ENCODE measurements at regions not wholly inside any gene's neighbourhood (a gene's known extent, or its start where the extent isn't known, plus 50 kb on each side); places are given as distances from the start of the nearest gene placed in this dataset.
"Not testable (repeated sequence)": the region's sequence is repeated elsewhere in the genome, so short reads cannot be mapped to it uniquely, and the experiment has no call there.

GRCh38 chr1:72997624-72998023, 715.3 kb upstream of the NEGR1 start:
- no peaks in the 10 kb centered on the region for H3K9me3 ChIP-seq (replicated peaks; ENCODE audit: insufficient read depth, low read length)
- no peaks in the 10 kb centered on the region for H3K4me1 ChIP-seq (ENCODE audit: low read length)
- no peaks in the 10 kb centered on the region for H3K36me3 ChIP-seq (replicated peaks; ENCODE audit: insufficient read depth, low read length)
- no peak overlapping the region for H2AFZ ChIP-seq (ENCODE audit: low read length)
- no peak overlapping the region for H3K4me2 ChIP-seq (ENCODE audit: low read depth, low read length)
- no peaks in the 10 kb centered on the region for H3K79me2 ChIP-seq (ENCODE audit: low read length)
- H3K9me2 ChIP-seq (replicated peaks; ENCODE audit: insufficient read depth, low read length): no peaks in the 10 kb centered on the region
- H3F3A ChIP-seq (ENCODE audit: insufficient read depth, low read length): no peaks in the 10 kb centered on the region
- H4K20me1 ChIP-seq (ENCODE audit: insufficient read depth, low read length): no peaks in the 10 kb centered on the region
- no peak for DNase-seq
- no peaks in the 10 kb centered on the region for H3K27me3 ChIP-seq (replicated peaks; ENCODE audit: insufficient read depth, low read length)
- H3K27ac ChIP-seq (ENCODE audit: low read length): no peak overlapping the region
- TF ChIP-seq EZH2phosphoT487 (IDR thresholded peaks at IDR 0.05; ENCODE audit: low read length) (no peak), CTCF (IDR thresholded peaks at IDR 0.05; ENCODE audit: low read length) (no peak), EZH2 (optimal IDR thresholded peaks at IDR 0.05; ENCODE audit: low read depth, low read length) (no peak)
- H3K4me3 ChIP-seq (ENCODE audit: low read length): no peak overlapping the region
- H3K9ac ChIP-seq (ENCODE audit: low read length): no peak overlapping the region

- H3K27me3 ChIP-seq (replicated peaks; ENCODE audit: insufficient read depth, low read length): no peaks in the 10 kb centered on the region
- H3F3A ChIP-seq (ENCODE audit: insufficient read depth, low read length): no peaks in the 10 kb centered on the region
- H3K9me2 ChIP-seq (replicated peaks; ENCODE audit: insufficient read depth, low read length): no peaks in the 10 kb centered on the region
- H2AFZ ChIP-seq (ENCODE audit: low read length): no peak overlapping the region
- no peak overlapping the region for H3K4me3 ChIP-seq (ENCODE audit: low read length)
- no peaks in the 10 kb centered on the region for H3K9me3 ChIP-seq (replicated peaks; ENCODE audit: insufficient read depth, low read length)
- no peak overlapping the region for H3K4me2 ChIP-seq (ENCODE audit: low read depth, low read length)
- H3K4me1 ChIP-seq (ENCODE audit: low read length): no peaks in the 10 kb centered on the region
- no peak for TF ChIP-seq EZH2 (optimal IDR thresholded peaks at IDR 0.05; ENCODE audit: low read depth, low read length)
- TF ChIP-seq CTCF (IDR thresholded peaks at IDR 0.05; ENCODE audit: low read length): no peak
- TF ChIP-seq EZH2phosphoT487 (IDR thresholded peaks at IDR 0.05; ENCODE audit: low read length): no peak
- H4K20me1 ChIP-seq (ENCODE audit: insufficient read depth, low read length): no peaks in the 10 kb centered on the region
- no peak for DNase-seq
- no peaks in the 10 kb centered on the region for H3K36me3 ChIP-seq (replicated peaks; ENCODE audit: insufficient read depth, low read length)
- H3K9ac ChIP-seq (ENCODE audit: low read length): no peak overlapping the region
- H3K79me2 ChIP-seq (ENCODE audit: low read length): no peaks in the 10 kb centered on the region
- H3K27ac ChIP-seq (ENCODE audit: low read length): no peak overlapping the region
Observed at GRCh38 chr1:72997041-72997440, 714.7 kb upstream of the NEGR1 start.

- not testable (repeated sequence) for H3K4me2 ChIP-seq (ENCODE audit: low read depth, low read length); H3K4me1 ChIP-seq (ENCODE audit: low read length); H3K9ac ChIP-seq (ENCODE audit: low read length); H3K79me2 ChIP-seq (ENCODE audit: low read length); H2AFZ ChIP-seq (ENCODE audit: low read length); H3K36me3 ChIP-seq (replicated peaks; ENCODE audit: insufficient read depth, low read length); H3F3A ChIP-seq (ENCODE audit: insufficient read depth, low read length); H4K20me1 ChIP-seq (ENCODE audit: insufficient read depth, low read length); H3K4me3 ChIP-seq (ENCODE audit: low read length); DNase-seq; H3K9me2 ChIP-seq (replicated peaks; ENCODE audit: insufficient read depth, low read length); H3K27me3 ChIP-seq (replicated peaks; ENCODE audit: insufficient read depth, low read length); H3K27ac ChIP-seq (ENCODE audit: low read length); H3K9me3 ChIP-seq (replicated peaks; ENCODE audit: insufficient read depth, low read length)
Observed at GRCh38 chr1:72987871-72988270, 705.5 kb upstream of the NEGR1 start.

GRCh38 chr1:72986591-72987290, 704.4 kb upstream of the NEGR1 start:
- TF ChIP-seq CTCF (IDR thresholded peaks at IDR 0.05; ENCODE audit: low read length) (no peak), EZH2 (optimal IDR thresholded peaks at IDR 0.05; ENCODE audit: low read depth, low read length) (no peak), EZH2phosphoT487 (IDR thresholded peaks at IDR 0.05; ENCODE audit: low read length) (no peak)
- H3K4me3 ChIP-seq (ENCODE audit: low read length): no peak overlapping the region
- H3K79me2 ChIP-seq (ENCODE audit: low read length): no peaks in the 10 kb centered on the region
- no peaks in the 10 kb centered on the region for H3K9me3 ChIP-seq (replicated peaks; ENCODE audit: insufficient read depth, low read length)
- H3K36me3 ChIP-seq (replicated peaks; ENCODE audit: insufficient read depth, low read length): no peaks in the 10 kb centered on the region
- no peak overlapping the region for H3K9ac ChIP-seq (ENCODE audit: low read length)
- no peak overlapping the region for H3K4me2 ChIP-seq (ENCODE audit: low read depth, low read length)
- no peak for DNase-seq
- H2AFZ ChIP-seq (ENCODE audit: low read length): no peak overlapping the region
- H3K4me1 ChIP-seq (ENCODE audit: low read length): no peaks in the 10 kb centered on the region
- no peaks in the 10 kb centered on the region for H3K9me2 ChIP-seq (replicated peaks; ENCODE audit: insufficient read depth, low read length)
- no peaks in the 10 kb centered on the region for H4K20me1 ChIP-seq (ENCODE audit: insufficient read depth, low read length)
- no peaks in the 10 kb centered on the region for H3K27me3 ChIP-seq (replicated peaks; ENCODE audit: insufficient read depth, low read length)
- H3F3A ChIP-seq (ENCODE audit: insufficient read depth, low read length): no peaks in the 10 kb centered on the region
- H3K27ac ChIP-seq (ENCODE audit: low read length): no peak overlapping the region

- H4K20me1 ChIP-seq (ENCODE audit: insufficient read depth, low read length); H3K9ac ChIP-seq (ENCODE audit: low read length); H3K9me3 ChIP-seq (replicated peaks; ENCODE audit: insufficient read depth, low read length); H2AFZ ChIP-seq (ENCODE audit: low read length); H3K27ac ChIP-seq (ENCODE audit: low read length); H3K4me3 ChIP-seq (ENCODE audit: low read length); H3F3A ChIP-seq (ENCODE audit: insufficient read depth, low read length); H3K27me3 ChIP-seq (replicated peaks; ENCODE audit: insufficient read depth, low read length); H3K36me3 ChIP-seq (replicated peaks; ENCODE audit: insufficient read depth, low read length); H3K79me2 ChIP-seq (ENCODE audit: low read length); H3K4me2 ChIP-seq (ENCODE audit: low read depth, low read length); H3K4me1 ChIP-seq (ENCODE audit: low read length); H3K9me2 ChIP-seq (replicated peaks; ENCODE audit: insufficient read depth, low read length); DNase-seq: not testable (repeated sequence)
Observed at GRCh38 chr1:72985024-72985423, 702.7 kb upstream of the NEGR1 start.
